Body of pancreas (tissue), 4 donors: ENCODE measurements at regions not wholly inside any gene's neighbourhood (a gene's known extent, or its start where the extent isn't known, plus 50 kb on each side); places are given as distances from the start of the nearest gene placed in this dataset.
A peak's percentile ranks its signal among the peaks of the same experiment; 100 is the strongest.

Source experiments
- ATAC-seq: fragments of 150-250 bp; one replicate; pipeline ENCODE4 v1.9.1; 2016
- DNase-seq, 4 donors: peaks; one replicate each; pipeline ENCODE4 v3.0.0-alpha.2; 2019
- H3K27ac ChIP-seq, 4 donors: fragments of 200-600 bp; sonication (generic); 1 replicate in 3 of 4; 2 replicates in 1 of 4; pipeline versions ENCODE4 v1.5.1 to v1.6.1; 2016 to 2019; ENCODE audit warnings: mild to moderate bottlenecking in 1 of 4, mixed read lengths in 1 of 4, moderate library complexity in 1 of 4
- H3K27me3 ChIP-seq, 2 donors: fragments of 200-600 bp; sonication (generic); one replicate each; pipeline ENCODE4 v1.6.0; 2016; ENCODE audit warnings: mild to moderate bottlenecking in 1 of 2
- H3K36me3 ChIP-seq, 2 donors: fragments of 200-600 bp; sonication (generic); replicated peaks in 1 of 2; 2 replicates each; pipeline ENCODE4 v1.5.1; 2016; ENCODE audit warnings: low read depth in 2 of 2; ENCODE audit not compliant: insufficient read depth in 1 of 2
- H3K4me1 ChIP-seq: fragments of 200-600 bp; sonication (generic); one replicate; pipeline ENCODE4 v1.6.0; 2016
- H3K4me3 ChIP-seq, 2 donors: fragments of 200-600 bp; sonication (generic); 1 replicate in 1 of 2; 2 replicates in 1 of 2; pipeline ENCODE4 v1.5.1; 2016 to 2019
- H3K9me3 ChIP-seq, 3 donors: fragments of 200-600 bp; sonication (generic); 1 replicate in 2 of 3; 2 replicates in 1 of 3; pipeline ENCODE4 v1.5.1; 2016
- CTCF ChIP-seq, 7 experiments: fragments of 450-650 bp in 4 of 7; fragments of 200-600 bp in 3 of 7; sonication (generic) in 3 of 7; IDR thresholded peaks; one replicate each; pipeline ENCODE4 v1.5.1; 2016 to 2019; ENCODE audit warnings: antibody characterized with exemption in 7 of 7
- POLR2A ChIP-seq, 3 donors: fragments of 450-650 bp; IDR thresholded peaks; one replicate each; pipeline ENCODE4 v1.6.1; 2016; ENCODE audit warnings: antibody characterized with exemption in 3 of 3, mild to moderate bottlenecking in 2 of 3
- WGBS, 2 donors: methylation state at CpG; one replicate each; pipeline ENCODE4 v1.1.5; 2017; 5-methylcytosine and 5-hydroxymethylcytosine counted together
- intact Hi-C: fragments of 100-400 bp; cut with DNase I; formaldehyde crosslinking; loops from one replicate; pipeline ENCODE4 v1.15.1; 2023

GRCh38 chr4:133982533-133983224 lies 218.9 kb downstream of the PABPC4L start:
- no peak overlapping the region for H3K27ac ChIP-seq
- no peaks in the 10 kb centered on the region for H3K4me1 ChIP-seq
- intact Hi-C loops, result no loop called here
- DNase-seq (no peak), ATAC-seq (no peak)
- no peak overlapping the region for H3K4me3 ChIP-seq
- no peaks in the 10 kb centered on the region for H3K36me3 ChIP-seq
- H3K9me3 ChIP-seq, result no peaks in the 10 kb centered on the region
- no peak for TF ChIP-seq POLR2A (IDR thresholded peaks at IDR 0.05)
- no peak for TF ChIP-seq CTCF (IDR thresholded peaks at IDR 0.05)
- no peaks in the 10 kb centered on the region for H3K27me3 ChIP-seq
- WGBS, 2 donors, result 4 to 8% methylated on average over 1 of the region's 1 CpG

DNA sequence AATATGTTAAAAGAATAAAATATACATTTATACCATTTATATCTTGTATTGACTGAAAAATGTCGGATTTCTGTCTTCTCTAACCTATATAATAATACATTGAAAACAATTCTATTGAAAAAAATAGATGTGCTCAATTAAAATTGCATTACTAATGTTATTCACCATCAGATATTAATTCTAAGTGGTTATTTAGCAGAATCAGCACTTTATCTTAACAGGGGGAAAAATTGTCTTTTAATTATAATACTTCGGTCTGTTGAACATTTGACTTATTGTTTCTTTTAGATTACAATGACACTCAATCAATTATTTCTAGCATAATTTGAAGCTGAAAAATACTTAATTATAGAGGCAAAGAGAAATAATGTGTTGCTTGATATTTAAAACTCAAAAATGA lies 220.3 kb downstream of the PABPC4L start:
- Histone ChIP-seq H3K27ac (no peak overlapping the region), H3K27me3 (no peaks in the 10 kb centered on the region), H3K4me1 (no peaks in the 10 kb centered on the region), H3K4me3 (no peak overlapping the region), H3K9me3 (no peaks in the 10 kb centered on the region), H3K36me3 (no peaks in the 10 kb centered on the region)
- WGBS, 2 donors, result 32 to 46% methylated on average over 2 of the region's 2 CpGs
- ATAC-seq (no peak), DNase-seq (no peak)
- TF ChIP-seq CTCF (IDR thresholded peaks at IDR 0.05) (no peak), POLR2A (IDR thresholded peaks at IDR 0.05) (no peak)
- intact Hi-C loops, result no loop called here

GRCh38 chr4:133972586-133972985 lies 229.0 kb downstream of the PABPC4L start:
- H3K4me1 ChIP-seq, result no peaks in the 10 kb centered on the region
- DNase-seq, result no peak

GRCh38 chr4:133969202-133969848 lies 232.3 kb downstream of the PABPC4L start:
- WGBS, 2 donors, result 50 to 60% methylated on average over 4 of the region's 4 CpGs
- no peak for TF ChIP-seq CTCF (IDR thresholded peaks at IDR 0.05)
- TF ChIP-seq POLR2A (IDR thresholded peaks at IDR 0.05), result no peak
- intact Hi-C loops, result no loop called here
- Histone ChIP-seq H3K9me3 (no peaks in the 10 kb centered on the region), H3K36me3 (no peaks in the 10 kb centered on the region), H3K27me3 (no peaks in the 10 kb centered on the region), H3K4me3 (no peak overlapping the region), H3K4me1 (no peaks in the 10 kb centered on the region), H3K27ac (no peak overlapping the region)
- ATAC-seq (no peak), DNase-seq (peak in 1 of 4 donors; percentile 14)

More at GRCh38 chr4:133972586-133972985, 229.0 kb downstream of the PABPC4L start:
- Histone ChIP-seq H3K27me3 (no peaks in the 10 kb centered on the region), H3K9me3 (no peaks in the 10 kb centered on the region), H3K27ac (no peak overlapping the region), H3K4me3 (no peak overlapping the region), H3K36me3 (no peaks in the 10 kb centered on the region)
- no peak for TF ChIP-seq POLR2A (IDR thresholded peaks at IDR 0.05)
- no peak for TF ChIP-seq CTCF (IDR thresholded peaks at IDR 0.05)
- intact Hi-C loops, result no loop called here
- no peak for ATAC-seq
- 77 to 90% methylated on average over 2 of the region's 2 CpGs for WGBS, 2 donors

DNA sequence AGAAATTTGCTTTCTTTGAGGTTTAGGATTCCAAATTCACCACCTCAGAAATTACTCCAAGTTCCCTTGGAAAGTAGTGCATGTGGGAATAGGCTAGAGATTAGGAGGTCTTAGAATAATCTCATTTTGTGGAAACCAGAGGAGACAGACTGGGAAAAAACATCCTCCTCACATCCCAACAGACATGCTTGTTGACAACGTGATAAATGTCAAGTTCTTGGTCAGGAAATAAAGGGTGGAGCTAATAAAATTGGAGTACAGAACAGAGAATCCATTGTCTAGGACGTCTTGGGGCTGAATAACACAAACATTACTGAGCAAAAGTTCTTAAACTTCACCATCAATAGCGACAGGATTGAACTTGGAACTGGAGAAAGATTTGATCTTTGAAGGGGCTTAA lies 233.4 kb downstream of the PABPC4L start:
- intact Hi-C loops, result no loop called here
- no peak overlapping the region for H3K4me3 ChIP-seq
- TF ChIP-seq CTCF (IDR thresholded peaks at IDR 0.05), result no peak
- ATAC-seq, result no peak
- H3K27ac ChIP-seq, result no peak overlapping the region
- no peak for DNase-seq
- no peaks in the 10 kb centered on the region for H3K36me3 ChIP-seq
- H3K27me3 ChIP-seq, result no peaks in the 10 kb centered on the region
- no peaks in the 10 kb centered on the region for H3K9me3 ChIP-seq
- 8 to 18% methylated on average over 3 of the region's 3 CpGs for WGBS, 2 donors
- H3K4me1 ChIP-seq, result no peaks in the 10 kb centered on the region
